SHP77 (cell line): ENCODE measurements at regions not wholly inside any gene's neighbourhood (a gene's known extent, or its start where the extent isn't known, plus 50 kb on each side); places are given as distances from the start of the nearest gene placed in this dataset.

Experiments used
- DNase-seq, 2 experiments: peaks; one replicate each; lab custom pipeline; 2025; lab: John Stamatoyannopoulos, UW

- DNase-seq: no peak
Observed at GRCh38 chr7:106957766-106958165, 86.7 kb upstream of the PRKAR2B start.

GRCh38 chr7:106959753-106960152, 84.8 kb upstream of the PRKAR2B start:
- peak in 1 of 2 experiments; percentile 5 for DNase-seq

DNA sequence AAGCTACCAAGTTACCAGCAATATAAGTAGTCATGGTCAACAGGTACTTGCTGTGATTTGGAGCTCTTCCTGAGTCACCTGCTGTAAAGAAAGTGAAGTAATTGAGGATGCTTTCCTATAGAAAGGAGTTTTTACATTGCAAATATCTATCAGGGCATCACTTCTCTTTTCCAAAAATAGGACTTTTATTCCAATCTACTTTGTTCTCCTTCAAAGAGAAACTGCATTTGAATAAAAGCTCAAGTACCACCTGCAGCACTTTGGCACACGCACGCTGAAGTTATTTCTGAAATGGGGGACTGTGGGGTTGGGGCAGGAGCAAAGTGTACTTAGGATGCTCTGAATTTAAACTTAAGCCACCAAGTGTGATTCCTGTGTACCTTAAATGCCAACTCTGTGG, 81.8 kb upstream of the PRKAR2B start:
- DNase-seq: no peak

GRCh38 chr7:106964466-106964865, 80.0 kb upstream of the PRKAR2B start:
- DNase-seq: no peak

DNA sequence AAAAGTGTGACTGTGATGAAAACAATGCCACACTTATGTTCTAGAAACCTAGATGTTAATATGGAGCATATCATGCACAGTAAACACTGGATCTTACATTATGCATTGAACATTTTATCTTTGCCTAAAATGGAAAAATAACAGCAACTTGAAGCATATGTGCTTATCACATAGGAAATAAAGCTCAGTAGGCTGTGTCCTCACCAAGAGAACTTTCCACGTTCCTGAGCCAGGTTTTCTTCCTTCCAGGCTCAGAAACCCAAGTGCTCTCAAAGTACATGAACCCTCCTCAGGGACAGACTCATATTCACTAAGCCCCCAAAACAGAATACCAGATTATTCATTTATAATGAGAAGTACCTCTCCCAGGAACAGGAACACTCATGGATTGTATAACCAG, 79.4 kb upstream of the PRKAR2B start:
- no peak for DNase-seq

- no peak for DNase-seq
Observed at GRCh38 chr7:106966121-106966520, 78.4 kb upstream of the PRKAR2B start.

DNA sequence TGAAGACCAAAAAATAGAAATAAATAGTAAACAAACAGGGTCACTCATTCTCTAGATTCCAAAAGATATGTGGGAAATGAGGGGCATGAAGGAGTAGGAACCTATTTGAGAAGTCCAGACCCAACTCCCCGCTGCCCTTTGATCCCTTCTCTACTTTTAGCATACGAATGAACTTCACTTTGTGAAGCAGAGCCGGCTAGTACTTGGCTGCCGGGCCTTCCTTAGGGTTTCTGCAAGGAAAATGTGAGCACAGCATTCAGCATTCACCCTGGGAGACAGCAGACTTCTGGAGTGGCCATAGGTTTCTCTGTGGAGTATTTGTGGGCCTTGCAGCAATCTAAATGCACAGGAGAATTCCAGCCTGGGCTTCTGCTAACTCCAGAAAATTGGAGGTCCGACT, 76.3 kb upstream of the PRKAR2B start:
- DNase-seq: no peak

DNA sequence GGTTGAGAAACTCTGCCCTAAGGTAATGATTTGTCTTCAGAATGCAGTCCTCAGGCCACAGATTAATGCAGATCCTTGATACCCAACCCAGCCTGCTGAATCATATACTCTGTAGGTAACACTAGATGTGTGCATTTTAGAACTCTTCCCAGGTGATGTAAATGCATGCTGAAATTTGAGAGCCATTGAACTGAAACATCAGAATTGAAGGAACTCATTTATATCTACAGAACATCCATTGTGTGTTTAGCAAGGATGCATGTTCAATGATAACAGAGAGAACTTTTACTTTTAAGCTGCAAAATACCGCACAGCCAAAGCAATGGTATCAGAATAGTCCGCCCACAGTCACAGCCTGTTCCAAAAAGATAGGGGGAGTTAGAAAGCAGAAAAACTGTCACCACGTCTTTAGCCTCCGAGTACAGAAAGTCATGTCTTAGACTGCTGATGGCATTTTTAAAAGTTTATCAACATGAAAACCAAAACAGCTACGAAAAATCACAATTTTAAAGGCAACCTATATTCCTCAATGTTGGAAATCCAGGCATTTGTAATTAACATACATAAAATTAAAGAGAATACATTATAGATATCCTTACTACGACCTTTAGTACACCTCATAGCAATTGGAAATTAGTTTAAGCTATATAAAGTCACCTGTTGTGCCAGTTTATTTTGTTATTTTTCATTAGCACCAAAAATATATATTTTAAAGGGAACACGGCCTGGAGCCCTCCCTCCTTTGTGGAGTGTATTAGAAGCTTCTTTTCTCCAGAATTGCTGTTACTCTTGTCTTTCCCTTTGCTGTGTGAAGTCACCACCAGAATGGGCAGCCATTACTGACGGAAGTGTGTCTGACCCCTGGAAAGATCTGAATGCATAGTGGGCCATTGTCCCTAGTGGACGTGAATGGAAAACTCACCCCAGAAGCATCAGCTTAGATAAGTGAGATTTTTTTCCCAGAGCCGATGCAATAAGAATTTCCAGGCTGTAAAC, 65.8 kb upstream of the PRKAR2B start:
- no peak for DNase-seq

DNA sequence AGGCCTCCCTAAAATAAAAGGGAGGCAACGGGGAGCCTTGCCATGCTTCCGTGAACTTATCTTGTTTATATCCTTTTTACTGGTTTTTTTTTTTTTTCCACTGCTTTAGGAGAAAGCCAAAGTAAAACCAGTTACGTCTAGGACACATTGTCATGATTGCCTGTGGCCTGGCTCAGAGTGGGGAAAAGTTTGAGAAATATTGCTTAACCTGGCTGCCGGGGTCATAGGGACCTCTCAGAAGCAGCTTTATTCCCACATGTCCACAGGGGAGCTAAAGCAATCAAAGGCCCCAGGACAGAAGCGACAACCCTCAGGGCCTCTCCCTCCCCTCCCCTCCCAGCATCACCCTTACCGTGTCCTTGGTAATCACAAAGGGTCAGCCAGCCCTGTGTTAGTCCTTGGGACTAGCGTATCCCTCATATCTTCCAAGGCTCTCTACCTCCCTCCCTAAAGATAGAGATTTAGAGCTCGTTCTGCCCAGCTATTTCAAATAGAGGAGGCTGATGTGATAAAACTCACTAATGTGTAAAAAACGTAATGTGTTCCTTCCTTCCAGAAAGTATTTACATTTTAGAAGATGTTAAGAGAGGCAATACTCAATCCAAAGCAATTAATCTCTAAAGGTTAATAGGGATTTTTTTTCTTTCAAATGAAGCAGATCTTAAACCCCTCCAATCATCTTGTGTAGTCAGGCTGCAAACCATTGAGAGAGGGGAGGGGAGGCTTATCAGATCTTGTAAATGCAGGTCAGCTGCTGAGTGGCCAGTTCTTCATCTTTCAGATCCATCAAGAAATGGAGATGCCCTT, 64.8 kb upstream of the PRKAR2B start:
- DNase-seq: no peak

- DNase-seq: no peak
Observed at GRCh38 chr7:106980358-106980685, 64.2 kb upstream of the PRKAR2B start.

- peak in 1 of 2 experiments; percentile 17 for DNase-seq
Observed at GRCh38 chr7:106982415-106982814, 62.1 kb upstream of the PRKAR2B start.

GRCh38 chr7:106984034-106984433, 60.5 kb upstream of the PRKAR2B start:
- no peak for DNase-seq

DNA sequence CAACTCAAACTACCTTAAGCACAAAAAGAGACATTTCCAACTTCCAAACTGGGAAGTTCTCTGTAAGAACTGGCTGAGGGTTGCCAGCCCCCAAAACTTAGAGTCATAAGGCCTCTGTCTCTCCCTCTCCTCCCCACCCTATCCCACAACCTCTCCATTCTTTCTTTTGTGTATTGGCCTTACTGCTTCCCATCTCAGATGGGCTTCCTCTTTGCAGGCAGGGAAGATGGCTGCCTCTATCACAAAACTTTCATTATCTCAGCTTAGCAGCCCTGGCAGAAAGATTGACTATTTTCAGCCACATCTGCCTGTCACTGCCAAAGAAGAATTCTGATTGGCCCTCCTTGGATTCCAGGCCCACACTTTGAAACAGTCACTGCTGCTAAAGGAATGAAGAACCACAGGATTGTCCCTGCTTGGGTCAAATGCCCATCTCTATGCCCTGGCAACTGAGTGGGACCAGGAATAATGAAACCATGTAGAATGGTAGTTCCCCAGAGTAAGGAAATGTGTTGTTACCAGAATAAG, 58.0 kb upstream of the PRKAR2B start:
- no peak for DNase-seq

- DNase-seq: no peak
Observed at GRCh38 chr7:106987777-106988176, 56.7 kb upstream of the PRKAR2B start.

DNA sequence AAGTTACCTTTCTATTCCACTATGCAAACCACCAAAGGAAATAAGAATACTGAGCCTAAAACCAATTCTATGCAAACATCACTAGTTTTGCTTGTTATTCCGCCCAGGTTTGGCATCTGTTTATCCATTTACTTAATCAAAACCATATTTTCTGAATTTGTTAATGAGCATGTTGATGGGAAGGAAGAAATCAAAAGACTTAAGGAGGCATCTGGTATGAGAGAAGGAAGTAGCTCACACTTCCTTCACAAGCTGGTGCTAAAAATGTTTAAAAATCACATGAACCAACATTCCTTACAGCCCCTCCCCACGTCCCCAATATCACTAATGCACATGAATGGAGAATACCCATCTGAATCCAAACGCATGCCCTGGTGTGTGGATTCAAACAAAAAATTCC, 52.0 kb upstream of the PRKAR2B start:
- no peak for DNase-seq
